HepG2 (cell line): ENCODE measurements at regions not wholly inside any gene's neighbourhood (a gene's known extent, or its start where the extent isn't known, plus 50 kb on each side); places are given as distances from the start of the nearest gene placed in this dataset.

Experiments
- ATAC-seq: fragments of 200-7000 bp; cut with Tn5 transposase; 3 replicates; pipeline ENCODE4 v1.9.1; 2020; ENCODE audit warnings: mild to moderate bottlenecking, moderate library complexity
- BruUV-seq: library from RNA; stranded (reverse); fragments of 400-500 nt; replicated peaks from 2 replicates; lab custom pipeline; 2021; lab: Mats Ljungman, UMichigan
- CTCF ChIA-PET: fragments of 300-600 bp; formaldehyde crosslinking; extraction: SDS; loops from one replicate; lab custom pipeline; 2021; ENCODE audit warnings: low total read pairs, inconsistent platforms, low intra/inter-chr PET ratio; lab: Yijun Ruan, JAX
- POLR2A ChIA-PET: fragments of 350-600 bp; sonication (Branson Sonifier 250); formaldehyde crosslinking; loops from one replicate; lab custom pipeline; 2020; ENCODE audit warnings: antibody characterized with exemption, inconsistent platforms; lab: Yijun Ruan, JAX
- DNase-seq: peaks from one replicate; pipeline ENCODE4 v3.0.0-alpha.2; 2015; ENCODE audit warnings: low spot score
- FAIRE-seq: peaks from 3 replicates; lab custom pipeline; 2011; peaks lifted over from hg19 to GRCh38; lab: Jason Lieb, UNC
- H2AFZ ChIP-seq: one replicate; pipeline ENCODE4 v1.6.1; 2011; ENCODE audit warnings: low read length, inconsistent platforms
- H3K27ac ChIP-seq: fragments of 300-600 bp; 3 replicates; pipeline ENCODE4 v1.8.0; 2011; ENCODE audit warnings: mixed run types, mild to moderate bottlenecking, mixed read lengths, low read length, inconsistent platforms; ENCODE audit not compliant: insufficient read depth; ENCODE audit errors: extremely low read length
- H3K27me3 ChIP-seq, 2 experiments: fragments of 200-600 bp in 1 of 2; 2 replicates in 1 of 2; 3 replicates in 1 of 2; pipeline versions ENCODE4 v1.6.0 to v1.8.0; 2011; ENCODE audit warnings: low read length in 2 of 2, mild to moderate bottlenecking in 2 of 2, moderate library complexity in 2 of 2, inconsistent platforms in 1 of 2; ENCODE audit not compliant: insufficient read depth in 2 of 2, control insufficient read depth in 1 of 2
- H3K36me3 ChIP-seq, 2 experiments: fragments of 200-600 bp in 1 of 2; replicated peaks in 1 of 2; 2 replicates in 1 of 2; 3 replicates in 1 of 2; pipeline versions ENCODE4 v1.5.1 to v1.8.0; 2011; ENCODE audit warnings: low read length in 2 of 2, inconsistent platforms in 1 of 2; ENCODE audit not compliant: insufficient read depth in 2 of 2, control insufficient read depth in 1 of 2
- H3K4me1 ChIP-seq: 2 replicates; pipeline ENCODE4 v1.5.1; 2012; ENCODE audit warnings: low read length, inconsistent platforms; ENCODE audit not compliant: insufficient read depth
- H3K4me2 ChIP-seq: 2 replicates; pipeline ENCODE4 v1.6.0; 2011; ENCODE audit warnings: low read depth, low read length, inconsistent platforms
- H3K4me3 ChIP-seq, 3 experiments: fragments of 200-600 bp in 1 of 3; sonication (generic), shearing (Covaris generic) in 1 of 3; replicated peaks in 1 of 3; 2 replicates each; pipeline ENCODE4 v1.5.1; 2011 to 2016; ENCODE audit warnings: low read length in 3 of 3, inconsistent platforms in 2 of 3, low read depth in 2 of 3, mild to moderate bottlenecking in 2 of 3, control low read depth in 1 of 3, mixed read lengths in 1 of 3; ENCODE audit not compliant: insufficient read depth in 1 of 3
- H3K79me2 ChIP-seq: one replicate; pipeline ENCODE4 v1.6.1; 2011; ENCODE audit warnings: low read length, inconsistent platforms; ENCODE audit not compliant: insufficient read depth
- H3K9ac ChIP-seq: 2 replicates; pipeline ENCODE4 v1.6.0; 2011; ENCODE audit warnings: mild to moderate bottlenecking, low read depth, low read length, inconsistent platforms; ENCODE audit not compliant: insufficient read depth
- H3K9me3 ChIP-seq: 2 replicates; pipeline ENCODE4 v1.5.1; 2012; ENCODE audit warnings: mild to moderate bottlenecking, low read length
- H4K20me1 ChIP-seq: 2 replicates; pipeline ENCODE4 v1.6.0; 2011; ENCODE audit warnings: inconsistent platforms, mild to moderate bottlenecking, low read length, moderate library complexity; ENCODE audit not compliant: insufficient read depth
- ARNT2 ChIP-seq: sonication (generic); formaldehyde crosslinking; IDR thresholded peaks from 2 replicates; pipeline ENCODE4 v1.8.0; 2022; ENCODE audit warnings: mild to moderate bottlenecking, low read depth, missing genetic modification reagents, moderate library complexity
- ATRX ChIP-seq: sonication (generic); formaldehyde crosslinking; IDR thresholded peaks from 2 replicates; pipeline ENCODE4 v1.4.0; 2020; ENCODE audit warnings: missing genetic modification reagents, borderline replicate concordance
- GPBP1L1 ChIP-seq: sonication (generic); formaldehyde crosslinking; IDR thresholded peaks from 2 replicates; pipeline ENCODE4 v1.5.0; 2020; ENCODE audit warnings: mild to moderate bottlenecking, missing genetic modification reagents
- HCFC1 ChIP-seq: fragments of 150-350 bp; IDR thresholded peaks from 2 replicates; pipeline ENCODE4 v1.6.1; 2014; ENCODE audit warnings: low read depth, low read length
- HNRNPUL1 ChIP-seq: fragments of 200-400 bp; formaldehyde crosslinking; IDR thresholded peaks from 2 replicates; pipeline ENCODE4 v1.6.1; 2017; ENCODE audit warnings: low read depth, mild to moderate bottlenecking, low read length, moderate library complexity
- IRF2 ChIP-seq: IDR thresholded peaks from 2 replicates; pipeline ENCODE4 v1.6.1; 2018; ENCODE audit warnings: missing genetic modification reagents, missing compliant biosample characterization
- PITX1 ChIP-seq: sonication (generic); formaldehyde crosslinking; IDR thresholded peaks from 2 replicates; pipeline ENCODE4 v1.5.1; 2020; ENCODE audit warnings: mild to moderate bottlenecking, missing genetic modification reagents
- RFX5 ChIP-seq: IDR thresholded peaks from 2 replicates; pipeline ENCODE4 v1.6.1; 2011; ENCODE audit warnings: low read depth, low read length, improper control_type of control experiment
- SNAPC4 ChIP-seq: sonication (generic); formaldehyde crosslinking; IDR thresholded peaks from 2 replicates; pipeline ENCODE4 v1.4.0; 2020; ENCODE audit warnings: mild to moderate bottlenecking, missing genetic modification reagents
- ZBTB25 ChIP-seq: IDR thresholded peaks from 2 replicates; pipeline ENCODE4 v1.6.1; 2018; ENCODE audit warnings: missing genetic modification reagents
- ZNF609 ChIP-seq: sonication (generic); formaldehyde crosslinking; IDR thresholded peaks from 2 replicates; pipeline ENCODE4 v1.4.0; 2020; ENCODE audit warnings: mild to moderate bottlenecking, missing genetic modification reagents, borderline replicate concordance
- ZNF766 ChIP-seq: sonication (generic); formaldehyde crosslinking; IDR thresholded peaks from 2 replicates; pipeline ENCODE4 v1.5.0; 2020; ENCODE audit warnings: missing genetic modification reagents, borderline replicate concordance
- WGBS: methylation state at CpG from one replicate; pipeline ENCODE4 v1.1.6; 2017; ENCODE audit warnings: low lambda C conversion rate; 5-methylcytosine and 5-hydroxymethylcytosine counted together
- in situ Hi-C: cut with HindIII; loops from 2 replicates; pipeline ENCODE4 v1.10.0; 2017; ENCODE audit warnings: low pct_unique_long_range_greater_than_20kb; ENCODE audit not compliant: extremely low pct_ligation_motif_present
- intact Hi-C: fragments of 100-400 bp; cut with micrococcal nuclease; formaldehyde crosslinking; loops from one replicate; pipeline ENCODE4 v1.10.0; 2022; ENCODE audit not compliant: unreplicated experiment

- Histone ChIP-seq H3K36me3 (no peaks in the 10 kb centered on the region), H3K9ac (no peak overlapping the region), H3K27ac (no peak overlapping the region), H4K20me1 (no peaks in the 10 kb centered on the region), H3K4me1 (no peaks in the 10 kb centered on the region), H3K4me3 (no peak overlapping the region), H3K9me3 (0 out of 2 replicates have a peak, but pooled peaks cover 6% of the 10 kb centered on the region), H2AFZ (no peak overlapping the region), H3K79me2 (no peaks in the 10 kb centered on the region), H3K4me2 (no peak overlapping the region), H3K27me3 (peaks cover 4 to 21% of the 10 kb centered on the region in 2 experiments; a peak in 2 of 5 replicates)
- 41% methylated on average over 3 of the region's 3 CpGs for WGBS
- CTCF ChIA-PET: no interaction called here
- ATAC-seq: no peak
- no TSS peak for BruUV-seq
- no peak for FAIRE-seq
- intact Hi-C loops (no loop called here), in situ Hi-C loops (no loop called here)
- POLR2A ChIA-PET: no interaction called here
- DNase-seq: no peak
- TF ChIP-seq IRF2 (CRISPR knock-in tag): no peak
- no peak for TF ChIP-seq ZNF609 (CRISPR knock-in tag)
- TF ChIP-seq ZBTB25 (CRISPR knock-in tag): no peak
- TF ChIP-seq ZNF766 (CRISPR knock-in tag): no peak
- TF ChIP-seq HCFC1: no peak
- no peak for TF ChIP-seq PITX1 (CRISPR knock-in tag)
- no peak for TF ChIP-seq HNRNPUL1
- no peak for TF ChIP-seq GPBP1L1
- no peak for TF ChIP-seq ATRX (CRISPR knock-in tag)
- TF ChIP-seq SNAPC4 (CRISPR knock-in tag): no peak
- no peak for TF ChIP-seq RFX5
- no peak for TF ChIP-seq ARNT2 (CRISPR knock-in tag)
These were observed 181.8 kb upstream of the PITRM1 start for GRCh38 chr10:3354174-3354900.
